Stomach (tissue), 8 donors: ENCODE measurements at regions not wholly inside any gene's neighbourhood (a gene's known extent, or its start where the extent isn't known, plus 50 kb on each side); places are given as distances from the start of the nearest gene placed in this dataset.

Source experiments
- DNase-seq, 2 donors: peaks; one replicate each; pipeline versions ENCODE4 v3.0.0 to v3.0.0-alpha.2; 2013 to 2019
- H3K27ac ChIP-seq, 5 donors: fragments of 200-600 bp in 4 of 5; sonication (generic) in 4 of 5; one replicate each; pipeline ENCODE4 v1.5.1; 2013 to 2019; ENCODE audit warnings: mild to moderate bottlenecking in 1 of 5, moderate library complexity in 1 of 5
- H3K27me3 ChIP-seq, 3 donors: fragments of 200-600 bp; sonication (generic); one replicate each; pipeline ENCODE4 v1.5.1; 2017 to 2019; ENCODE audit warnings: mixed run types in 1 of 3
- H3K36me3 ChIP-seq, 4 donors: fragments of 200-600 bp; sonication (generic); 1 replicate in 3 of 4; 2 replicates in 1 of 4; pipeline ENCODE4 v1.5.1; 2016 to 2019
- H3K4me1 ChIP-seq, 4 donors: fragments of 200-600 bp; sonication (generic); one replicate each; pipeline ENCODE4 v1.5.1; 2016 to 2019
- H3K4me3 ChIP-seq, 4 donors: fragments of 200-600 bp; sonication (generic) in 3 of 4; one replicate each; pipeline ENCODE4 v1.5.1; 2016 to 2019; ENCODE audit warnings: mild to moderate bottlenecking in 1 of 4
- H3K9me3 ChIP-seq, 4 donors: fragments of 200-600 bp; sonication (generic); one replicate each; pipeline ENCODE4 v1.5.1; 2016 to 2019
- EP300 ChIP-seq: sonication (generic); formaldehyde crosslinking; IDR thresholded peaks from one replicate; pipeline ENCODE4 v1.6.1; 2017; ENCODE audit warnings: antibody characterized with exemption
- POLR2A ChIP-seq, 4 donors: fragments of 450-650 bp; IDR thresholded peaks; one replicate each; pipeline ENCODE4 v1.6.1; 2016; ENCODE audit warnings: antibody characterized with exemption in 4 of 4, control low read depth in 2 of 4, mild to moderate bottlenecking in 1 of 4, moderate library complexity in 1 of 4
- POLR2AphosphoS5 ChIP-seq, 3 donors: sonication (generic); formaldehyde crosslinking; IDR thresholded peaks; one replicate each; pipeline ENCODE4 v1.6.1; 2016; ENCODE audit warnings: antibody characterized with exemption in 3 of 3
- WGBS, 5 donors: extraction: QIAGEN DNeasy Blood & Tissue Kit in 3 of 5; methylation state at CpG; one replicate each; pipeline versions ENCODE4 v1.1.5 to v1.1.7; 2013 to 2018; 5-methylcytosine and 5-hydroxymethylcytosine counted together
- intact Hi-C: fragments of 100-400 bp; cut with DNase I; formaldehyde crosslinking; loops from one replicate; pipeline ENCODE4 v1.15.1; 2023; ENCODE audit warnings: low total_unique reads
- TF ChIP-seq, protein P1 (sequence below), 7 experiments: fragments of 450-650 bp in 4 of 7; fragments of 200-600 bp in 3 of 7; sonication (generic) in 3 of 7; IDR thresholded peaks; one replicate each; pipeline ENCODE4 v1.5.1; 2016 to 2019; ENCODE audit warnings: antibody characterized with exemption in 7 of 7, control low read depth in 2 of 7, mild to moderate bottlenecking in 1 of 7
- donor health status: healthy with polysubstance abuse.
- donor health status: Bipolar disorder and iron deficiency.
- donor health status: healthy.

DNA sequence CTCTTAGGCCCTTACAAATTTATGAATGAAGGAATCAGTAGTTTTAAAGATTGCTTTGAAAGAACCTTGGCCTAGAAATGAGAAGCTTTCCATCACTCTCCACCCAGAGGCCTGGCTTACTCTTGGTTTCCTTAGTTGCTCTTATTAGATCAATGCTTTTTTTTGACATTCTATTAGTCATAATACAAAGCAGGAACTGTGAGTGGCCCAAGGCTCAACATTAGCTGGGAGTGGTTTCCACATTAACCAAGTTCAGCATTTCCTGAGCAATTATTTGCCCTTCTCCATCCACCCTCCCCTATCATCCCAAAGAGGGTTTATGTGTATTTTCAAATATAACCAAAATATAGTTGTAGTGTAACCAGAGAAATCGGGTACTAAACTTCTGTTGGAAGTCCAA is 103.4 kb upstream of the FAM204A start:
- intact Hi-C loops = no loop called here
- DNase-seq = no peak
- Histone ChIP-seq H3K27me3 (peaks cover 0 to 31% (median 0%) of the 10 kb centered on the region in 3 donors), H3K4me3 (no peak overlapping the region), H3K27ac (no peak overlapping the region), H3K4me1 (no peaks in the 10 kb centered on the region), H3K36me3 (no peaks in the 10 kb centered on the region), H3K9me3 (no peaks in the 10 kb centered on the region)
- WGBS, 5 donors = 59 to 82% (median 79%) methylated on average over 1 of the region's 1 CpG
- TF ChIP-seq POLR2AphosphoS5 (IDR thresholded peaks at IDR 0.05) (no peak), EP300 (no peak), POLR2A (IDR thresholded peaks at IDR 0.05) (no peak)
- TF ChIP-seq, protein P1, sequence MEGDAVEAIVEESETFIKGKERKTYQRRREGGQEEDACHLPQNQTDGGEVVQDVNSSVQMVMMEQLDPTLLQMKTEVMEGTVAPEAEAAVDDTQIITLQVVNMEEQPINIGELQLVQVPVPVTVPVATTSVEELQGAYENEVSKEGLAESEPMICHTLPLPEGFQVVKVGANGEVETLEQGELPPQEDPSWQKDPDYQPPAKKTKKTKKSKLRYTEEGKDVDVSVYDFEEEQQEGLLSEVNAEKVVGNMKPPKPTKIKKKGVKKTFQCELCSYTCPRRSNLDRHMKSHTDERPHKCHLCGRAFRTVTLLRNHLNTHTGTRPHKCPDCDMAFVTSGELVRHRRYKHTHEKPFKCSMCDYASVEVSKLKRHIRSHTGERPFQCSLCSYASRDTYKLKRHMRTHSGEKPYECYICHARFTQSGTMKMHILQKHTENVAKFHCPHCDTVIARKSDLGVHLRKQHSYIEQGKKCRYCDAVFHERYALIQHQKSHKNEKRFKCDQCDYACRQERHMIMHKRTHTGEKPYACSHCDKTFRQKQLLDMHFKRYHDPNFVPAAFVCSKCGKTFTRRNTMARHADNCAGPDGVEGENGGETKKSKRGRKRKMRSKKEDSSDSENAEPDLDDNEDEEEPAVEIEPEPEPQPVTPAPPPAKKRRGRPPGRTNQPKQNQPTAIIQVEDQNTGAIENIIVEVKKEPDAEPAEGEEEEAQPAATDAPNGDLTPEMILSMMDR (IDR thresholded peaks at IDR 0.05) = no peak

DNA sequence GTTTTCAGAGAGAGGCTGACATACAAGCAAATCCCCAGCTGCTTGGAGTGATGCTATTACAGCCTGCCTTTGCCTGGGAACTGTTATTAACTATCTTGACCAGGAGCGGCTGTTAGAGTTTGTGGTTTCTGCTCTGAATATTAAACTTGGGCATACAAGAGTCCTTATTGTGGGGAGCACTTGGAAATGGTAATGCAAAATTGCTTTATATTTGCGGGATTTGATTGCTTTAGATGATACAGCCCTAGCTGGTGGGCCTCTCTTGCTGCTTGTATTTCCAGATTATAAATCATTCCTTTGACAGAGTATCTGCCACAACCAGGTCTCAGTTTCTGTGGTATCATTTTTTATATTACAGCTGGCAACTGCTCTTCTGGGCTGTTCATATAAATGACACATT is 101.9 kb upstream of the FAM204A start:
- Histone ChIP-seq H3K4me1 (no peaks in the 10 kb centered on the region), H3K9me3 (no peaks in the 10 kb centered on the region), H3K4me3 (no peak overlapping the region), H3K27ac (no peak overlapping the region), H3K36me3 (no peaks in the 10 kb centered on the region), H3K27me3 (peaks cover 0 to 35% (median 0%) of the 10 kb centered on the region in 3 donors)
- no peak for DNase-seq
- WGBS, 5 donors = 55 to 72% (median 66%) methylated on average over 2 of the region's 2 CpGs
- TF ChIP-seq POLR2A (IDR thresholded peaks at IDR 0.05) = no peak
- TF ChIP-seq, protein P1 (IDR thresholded peaks at IDR 0.05) = no peak
- no peak for TF ChIP-seq EP300
- TF ChIP-seq POLR2AphosphoS5 (IDR thresholded peaks at IDR 0.05) = no peak
- intact Hi-C loops = no loop called here

DNA sequence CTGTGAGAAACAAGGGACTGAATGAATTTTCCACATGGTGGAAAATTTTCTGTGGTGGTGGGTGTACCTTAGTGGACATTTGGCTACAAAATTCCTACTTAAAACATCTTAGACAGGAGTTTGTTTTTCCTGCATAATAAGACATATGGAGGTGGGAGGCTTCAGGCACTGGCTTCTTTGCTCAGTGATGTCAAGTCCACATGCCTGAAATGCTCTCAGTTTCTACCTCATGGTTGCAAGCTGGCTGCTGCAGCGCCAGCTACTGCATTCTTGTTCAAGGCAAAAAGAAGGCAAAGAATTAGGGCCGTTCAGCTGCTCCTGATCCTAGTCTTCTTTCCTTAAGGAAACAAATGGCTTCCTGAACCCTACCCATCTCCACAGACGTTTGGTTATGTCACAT is 99.9 kb upstream of the FAM204A start:
- TF ChIP-seq POLR2A (IDR thresholded peaks at IDR 0.05) = no peak
- TF ChIP-seq EP300 = no peak
- TF ChIP-seq, protein P1 (IDR thresholded peaks at IDR 0.05) = no peak
- TF ChIP-seq POLR2AphosphoS5 (IDR thresholded peaks at IDR 0.05) = no peak
- WGBS, 5 donors = 65 to 73% (median 69%) methylated on average over 3 of the region's 3 CpGs
- H3K4me1 ChIP-seq = no peaks in the 10 kb centered on the region
- DNase-seq = no peak
- no peaks in the 10 kb centered on the region for H3K9me3 ChIP-seq
- no peaks in the 10 kb centered on the region for H3K36me3 ChIP-seq
- no peak overlapping the region for H3K27ac ChIP-seq
- H3K4me3 ChIP-seq = no peak overlapping the region
- peaks cover 0 to 21% (median 0%) of the 10 kb centered on the region in 3 donors for H3K27me3 ChIP-seq
- intact Hi-C loops = no loop called here

DNA sequence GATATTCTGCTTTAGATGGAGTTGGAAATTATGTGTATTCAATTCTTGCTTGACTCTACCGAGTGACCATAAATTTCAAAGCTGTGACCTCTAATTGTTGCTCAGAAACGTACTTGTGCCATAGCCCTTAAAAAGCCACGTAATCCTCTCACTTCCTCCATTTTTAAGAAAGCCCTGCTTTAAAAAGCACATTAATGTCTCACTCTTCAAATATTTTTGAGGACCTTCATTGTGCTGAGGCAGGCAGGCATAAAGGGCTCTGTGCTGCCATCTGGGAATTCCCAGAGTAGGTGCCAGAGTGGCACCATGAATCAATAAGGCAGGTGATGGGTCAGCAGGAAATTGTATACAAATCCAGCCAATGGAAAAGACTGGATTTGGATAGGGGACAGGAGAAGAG is 97.7 kb upstream of the FAM204A start:
- Histone ChIP-seq H3K9me3 (no peaks in the 10 kb centered on the region), H3K27me3 (peaks cover 0 to 21% (median 0%) of the 10 kb centered on the region in 3 donors), H3K4me1 (no peaks in the 10 kb centered on the region), H3K27ac (no peak overlapping the region), H3K36me3 (no peaks in the 10 kb centered on the region), H3K4me3 (no peak overlapping the region)
- WGBS, 5 donors = 50 to 76% (median 69%) methylated on average over 3 of the region's 3 CpGs
- intact Hi-C loops = no loop called here
- no peak for DNase-seq
- TF ChIP-seq, protein P1 (IDR thresholded peaks at IDR 0.05) = no peak
- TF ChIP-seq POLR2AphosphoS5 (IDR thresholded peaks at IDR 0.05) (no peak), POLR2A (IDR thresholded peaks at IDR 0.05) (no peak), EP300 (no peak)
